NCI-H1417 treated with DMSO at 0.1 percent for 48 hours (cell line): ENCODE measurements at regions not wholly inside any gene's neighbourhood (a gene's known extent, or its start where the extent isn't known, plus 50 kb on each side); places are given as distances from the start of the nearest gene placed in this dataset.
"Not testable (repeated sequence)": the region's sequence is repeated elsewhere in the genome, so short reads cannot be mapped to it uniquely, and the experiment has no call there.

Experiments
- DNase-seq: peaks from one replicate; lab custom pipeline; 2025; lab: John Stamatoyannopoulos, UW

- no peak for DNase-seq
Observed at GRCh38 chr2:185265747-185266146, 472.9 kb upstream of the FSIP2 start.

- no peak for DNase-seq
Observed at GRCh38 chr2:185268651-185269050, 470.0 kb upstream of the FSIP2 start.

- DNase-seq, result no peak
Observed at GRCh38 chr2:185274718-185275484, 463.7 kb upstream of the FSIP2 start.

- DNase-seq, result not testable (repeated sequence)
Observed at GRCh38 chr2:185275979-185276378, 462.6 kb upstream of the FSIP2 start.

GRCh38 chr2:185278761-185279160 is 459.8 kb upstream of the FSIP2 start:
- DNase-seq, result peak; percentile 59

- no peak for DNase-seq
Observed at GRCh38 chr2:185279999-185280398, 458.6 kb upstream of the FSIP2 start.

- no peak for DNase-seq
Observed at GRCh38 chr2:185284696-185285095, 453.9 kb upstream of the FSIP2 start.

- not testable (repeated sequence) for DNase-seq
Observed at GRCh38 chr2:185290012-185290411, 448.6 kb upstream of the FSIP2 start.

- no peak for DNase-seq
Observed at GRCh38 chr2:185291035-185291647, 447.5 kb upstream of the FSIP2 start.

- DNase-seq, result no peak
Observed at GRCh38 chr2:185299867-185300266, 438.7 kb upstream of the FSIP2 start.

GRCh38 chr2:185306119-185306518 is 432.5 kb upstream of the FSIP2 start:
- no peak for DNase-seq

- DNase-seq, result no peak
Observed at GRCh38 chr2:185316383-185316782, 422.2 kb upstream of the FSIP2 start.

- DNase-seq, result no peak
Observed at GRCh38 chr2:185318271-185318724, 420.3 kb upstream of the FSIP2 start.

GRCh38 chr2:185335879-185336278 is 402.7 kb upstream of the FSIP2 start:
- DNase-seq, result no peak

GRCh38 chr2:185337033-185337432 is 401.6 kb upstream of the FSIP2 start:
- DNase-seq, result no peak

- DNase-seq, result no peak
Observed at GRCh38 chr2:185338104-185338503, 400.5 kb upstream of the FSIP2 start.

- no peak for DNase-seq
Observed at GRCh38 chr2:185347445-185347844, 391.2 kb upstream of the FSIP2 start.

- DNase-seq, result no peak
Observed at GRCh38 chr2:185360776-185361175, 377.8 kb upstream of the FSIP2 start.

- no peak for DNase-seq
Observed at GRCh38 chr2:185372188-185372587, 366.4 kb upstream of the FSIP2 start.

GRCh38 chr2:185373229-185373628 is 365.4 kb upstream of the FSIP2 start:
- no peak for DNase-seq

GRCh38 chr2:185374878-185375277 is 363.7 kb upstream of the FSIP2 start:
- DNase-seq, result no peak

- no peak for DNase-seq
Observed at GRCh38 chr2:185375731-185376130, 362.9 kb upstream of the FSIP2 start.

GRCh38 chr2:185381631-185382030 is 357.0 kb upstream of the FSIP2 start:
- no peak for DNase-seq
